ENCODE measurements at regions not wholly inside any gene's neighbourhood (a gene's known extent, or its start where the extent isn't known, plus 50 kb on each side); places are given as distances from the start of the nearest gene placed in this dataset.

- no peak for TF ChIP-seq CTCF (IDR thresholded peaks at IDR 0.05; ENCODE audit: control extremely low read depth in 1 of 3, insufficient read depth in 1 of 3, low read depth in 1 of 3, low read length in 3 of 3)
- TF ChIP-seq, protein P1, sequence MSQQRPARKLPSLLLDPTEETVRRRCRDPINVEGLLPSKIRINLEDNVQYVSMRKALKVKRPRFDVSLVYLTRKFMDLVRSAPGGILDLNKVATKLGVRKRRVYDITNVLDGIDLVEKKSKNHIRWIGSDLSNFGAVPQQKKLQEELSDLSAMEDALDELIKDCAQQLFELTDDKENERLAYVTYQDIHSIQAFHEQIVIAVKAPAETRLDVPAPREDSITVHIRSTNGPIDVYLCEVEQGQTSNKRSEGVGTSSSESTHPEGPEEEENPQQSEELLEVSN (IDR thresholded peaks at IDR 0.05) = no peak
- TF ChIP-seq NRF1 (IDR thresholded peaks at IDR 0.05; ENCODE audit: low read depth, low read length) = no peak
- no peak for TF ChIP-seq ZNF274 (IDR thresholded peaks at IDR 0.05; ENCODE audit: borderline replicate concordance, extremely low read depth, low read length)
- no peak for TF ChIP-seq USF2 (IDR thresholded peaks at IDR 0.05; ENCODE audit: low read length)
These were observed 558.4 kb downstream of the TYW1 start (continued) for GRCh38 chr7:67554986-67555385.

Measured in H1 (cell line).